AG09319 (cell line): ENCODE measurements at regions not wholly inside any gene's neighbourhood (a gene's known extent, or its start where the extent isn't known, plus 50 kb on each side); places are given as distances from the start of the nearest gene placed in this dataset.

Source experiments
- DNase-seq: peaks from one replicate; pipeline ENCODE4 v3.0.0-alpha.2; 2010; ENCODE audit warnings: low read depth; ENCODE audit errors: extremely low read depth
- CTCF ChIP-seq: IDR thresholded peaks from 2 replicates; pipeline ENCODE4 v1.5.1; 2011; ENCODE audit warnings: low read depth, mild to moderate bottlenecking, inconsistent platforms, low read length, moderate library complexity

DNA sequence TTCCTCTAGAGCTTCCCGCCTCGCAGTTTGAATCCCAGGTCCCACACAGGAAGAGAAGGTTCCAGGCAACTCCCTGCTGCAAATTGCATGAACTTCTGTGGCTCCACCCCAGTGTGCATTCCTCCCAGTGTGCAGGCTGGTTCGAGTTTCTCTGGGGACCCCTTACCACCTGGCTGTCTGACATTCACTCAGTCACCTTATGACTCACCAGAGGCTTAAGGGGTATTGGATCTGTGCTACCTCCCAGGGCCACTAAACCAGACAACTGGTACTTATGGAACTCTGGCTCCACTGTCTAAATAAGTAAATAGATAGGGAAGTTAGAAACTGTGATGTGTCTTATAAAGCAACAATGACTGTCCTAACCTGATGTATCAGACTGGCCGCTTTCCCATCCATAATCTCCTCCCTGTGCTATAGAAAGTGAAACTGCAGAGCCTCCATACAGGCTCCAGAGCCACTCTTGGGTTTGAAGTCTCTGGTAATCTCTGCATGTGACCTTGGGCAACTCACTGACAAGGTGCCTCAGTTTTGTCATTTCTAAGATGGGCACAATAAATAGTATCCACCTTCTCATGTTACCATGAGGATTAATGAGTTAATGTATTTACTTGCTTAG lies 720.6 kb downstream of the SEMA5A start:
- no peak for TF ChIP-seq CTCF
- DNase-seq: no peak

- TF ChIP-seq CTCF: no peak
Measured at GRCh38 chr5:8826508-8826907, 719.4 kb downstream of the SEMA5A start.

GRCh38 chr5:8827696-8828095 lies 718.2 kb downstream of the SEMA5A start:
- DNase-seq: no peak
- TF ChIP-seq CTCF: no peak

More at GRCh38 chr5:8826508-8826907, 719.4 kb downstream of the SEMA5A start:
- no peak for DNase-seq

DNA sequence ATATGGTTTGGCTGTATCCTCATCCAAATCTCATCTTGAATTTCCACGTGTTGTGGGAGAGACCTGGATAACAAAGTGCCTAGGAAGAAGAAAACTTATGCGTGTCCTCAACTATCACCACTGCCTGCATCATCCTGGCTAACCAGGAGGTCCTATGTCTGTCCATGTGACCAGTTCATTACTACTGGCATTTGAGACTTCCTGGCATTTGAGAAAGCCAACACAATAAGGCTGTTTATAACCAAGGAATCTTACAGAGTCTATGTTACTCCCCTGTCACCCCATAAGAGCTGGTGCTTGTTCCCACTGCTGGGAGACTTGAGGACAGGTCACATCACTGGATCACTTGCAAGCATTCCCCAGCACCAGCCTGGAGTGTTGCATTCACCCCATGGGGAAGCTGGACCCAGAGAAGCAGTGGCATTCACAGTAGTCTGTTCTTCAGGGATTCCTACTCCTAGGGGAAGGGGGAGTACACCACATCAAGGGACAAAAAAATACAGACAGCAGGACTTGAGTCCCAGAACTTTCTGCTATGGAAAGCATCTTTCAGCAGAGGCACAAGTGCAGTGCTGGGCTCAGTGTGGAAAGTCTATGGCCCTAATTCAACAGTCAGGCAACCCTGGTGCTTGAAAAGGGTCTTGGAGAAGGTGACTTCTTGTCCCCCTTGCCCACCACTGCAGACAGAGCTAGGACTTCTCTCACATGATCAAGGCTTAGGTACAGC lies 717.1 kb downstream of the SEMA5A start:
- DNase-seq: no peak
- no peak for TF ChIP-seq CTCF

DNA sequence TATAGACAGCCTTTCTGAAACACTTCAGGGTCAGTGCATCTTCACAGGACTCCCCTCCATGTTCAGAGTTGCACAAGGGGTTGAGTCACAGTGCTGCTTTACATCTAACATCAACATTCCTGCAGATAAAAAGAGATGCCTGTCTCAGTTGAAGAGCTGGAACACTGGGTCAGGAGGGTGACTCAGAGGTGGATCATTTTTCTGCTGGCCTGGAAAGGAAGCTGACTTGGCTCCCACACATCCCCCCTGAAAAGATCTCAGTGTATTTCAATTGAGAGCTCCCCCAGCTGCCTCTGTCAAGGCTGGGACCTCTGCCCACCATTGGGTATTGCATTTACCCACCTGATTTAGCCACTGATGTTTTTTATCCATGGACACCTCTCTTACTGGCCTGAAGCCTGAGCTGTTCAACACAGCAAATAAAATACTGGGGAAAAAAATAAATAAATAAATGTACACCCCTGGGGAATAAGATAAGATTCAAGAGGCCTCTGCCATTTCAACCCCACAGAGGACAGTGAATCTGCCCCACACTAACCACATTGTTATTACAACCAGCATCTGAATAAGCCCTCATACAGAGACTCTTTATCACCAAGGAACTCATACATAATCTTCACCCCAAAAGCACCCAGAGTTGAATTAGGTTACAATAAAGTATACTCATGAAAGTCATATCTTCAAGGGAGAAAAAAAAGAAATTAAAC lies 716.4 kb downstream of the SEMA5A start:
- DNase-seq: peak; percentile 85
- no peak for TF ChIP-seq CTCF

- DNase-seq: no peak
- TF ChIP-seq CTCF: no peak
Measured at GRCh38 chr5:8831251-8831650, 714.6 kb downstream of the SEMA5A start.

DNA sequence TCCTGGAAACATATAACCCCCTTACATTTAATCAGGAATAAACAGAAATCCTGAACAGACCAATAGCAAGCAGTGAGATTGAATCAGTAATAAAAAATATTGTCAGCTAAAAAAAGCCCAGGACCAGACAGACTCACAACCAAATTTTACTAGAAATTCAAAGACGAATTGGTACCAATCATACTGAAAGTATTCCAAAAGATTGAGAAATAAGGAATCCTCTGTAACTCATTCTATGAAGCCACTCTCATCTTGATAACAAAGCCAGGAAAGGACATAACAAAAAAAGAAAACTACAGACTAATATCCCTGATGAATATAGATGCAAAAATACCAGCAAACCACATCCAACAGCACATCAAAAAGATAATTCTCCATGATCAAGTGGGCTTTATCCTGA lies 714.0 kb downstream of the SEMA5A start:
- DNase-seq: no peak
- no peak for TF ChIP-seq CTCF
